ENCODE measurements at regions not wholly inside any gene's neighbourhood (a gene's known extent, or its start where the extent isn't known, plus 50 kb on each side); places are given as distances from the start of the nearest gene placed in this dataset.

DNA sequence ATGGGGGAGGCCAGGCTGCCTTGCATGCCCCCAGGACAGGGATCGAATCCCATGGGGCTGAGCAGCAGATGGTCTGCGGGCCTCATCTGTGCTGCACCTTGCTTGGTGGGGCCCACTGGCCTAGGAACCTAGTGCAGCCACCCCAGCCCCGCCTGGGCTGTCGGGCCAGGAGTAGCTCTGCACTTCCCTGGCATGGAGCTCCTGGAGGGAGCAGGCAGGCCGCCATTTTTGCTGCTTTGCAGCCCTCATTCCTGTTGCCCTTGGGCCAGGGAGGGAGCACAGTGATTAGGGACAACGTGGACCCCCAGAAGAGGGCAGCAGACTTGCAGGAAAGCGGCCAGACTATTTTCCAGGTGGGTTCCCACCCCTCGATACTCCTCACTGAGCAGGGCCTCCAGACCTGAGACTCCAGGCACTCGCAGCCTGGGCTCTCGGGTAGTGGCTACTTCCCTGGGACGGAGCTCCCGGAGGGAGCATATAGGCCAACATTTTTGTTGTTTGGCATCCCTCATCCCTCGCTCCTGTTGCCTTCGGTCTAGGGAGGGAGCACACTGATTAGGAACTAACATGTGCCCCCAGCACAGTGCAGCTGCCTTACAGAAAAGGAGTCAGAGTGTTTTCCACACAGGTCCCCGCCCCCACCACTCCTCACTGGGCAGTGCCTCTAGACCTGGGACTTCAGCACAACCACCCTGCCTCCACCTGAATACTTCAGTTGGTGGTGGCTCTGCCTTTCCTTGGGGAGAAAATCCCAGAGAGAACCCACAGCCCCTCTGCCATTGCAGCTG, 99.5 kb downstream of the MAIP1 start:
- DNase-seq, result no peak

DNA sequence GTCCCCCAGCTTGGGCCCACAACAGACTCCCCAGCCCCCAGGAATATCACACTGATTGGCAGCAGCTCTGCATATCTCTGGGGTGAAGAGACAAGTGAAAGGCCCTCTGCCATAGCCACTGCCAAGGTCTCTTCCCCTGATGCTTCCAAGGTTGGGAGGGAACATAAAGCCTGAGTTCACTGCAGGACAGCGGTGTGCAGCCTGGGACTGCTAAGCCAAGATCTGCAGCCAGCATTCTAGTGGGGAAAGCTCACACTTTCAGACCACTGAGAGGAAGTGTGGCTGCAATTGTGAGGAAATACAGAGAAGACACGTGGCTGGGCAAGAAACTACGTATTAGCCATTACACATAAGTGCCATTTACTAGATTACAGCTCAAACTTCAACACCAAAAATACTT, 100.7 kb downstream of the MAIP1 start:
- no peak for DNase-seq

DNA sequence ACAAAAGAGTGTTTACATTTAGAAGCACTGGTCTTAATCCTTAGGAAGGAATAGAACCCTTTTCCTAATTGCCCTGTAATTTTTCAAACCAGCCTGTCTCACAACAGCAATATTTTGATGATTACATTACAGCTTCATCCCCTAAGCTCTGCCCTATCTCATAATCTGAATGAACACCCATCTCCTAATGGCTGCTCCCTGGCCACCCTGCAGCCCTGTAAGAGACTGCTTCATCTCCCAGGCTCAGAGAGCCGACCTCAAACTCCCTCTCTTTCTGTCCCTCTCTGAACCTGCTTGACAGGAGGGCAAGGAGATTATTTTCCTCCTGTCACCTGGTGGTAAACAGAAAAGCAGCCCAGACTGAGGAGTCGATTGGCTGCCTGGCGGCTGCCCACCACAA, 107.8 kb downstream of the MAIP1 start:
- no peak for DNase-seq

DNA sequence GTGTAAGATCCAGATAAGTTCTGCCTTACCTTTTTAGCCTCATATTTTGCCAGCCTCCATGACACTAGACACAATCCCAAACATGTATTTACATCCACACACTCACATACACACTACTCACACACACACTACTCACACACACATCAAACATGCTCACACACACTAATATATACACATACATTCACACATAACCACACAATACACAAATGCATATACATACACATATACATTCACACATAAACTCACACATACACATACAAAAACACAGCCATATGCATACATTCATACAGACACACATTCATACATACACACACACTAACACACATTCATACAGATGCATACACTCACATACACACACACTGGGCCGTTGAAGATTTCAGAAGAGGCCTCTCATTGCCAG, 109.5 kb downstream of the MAIP1 start:
- no peak for DNase-seq

DNA sequence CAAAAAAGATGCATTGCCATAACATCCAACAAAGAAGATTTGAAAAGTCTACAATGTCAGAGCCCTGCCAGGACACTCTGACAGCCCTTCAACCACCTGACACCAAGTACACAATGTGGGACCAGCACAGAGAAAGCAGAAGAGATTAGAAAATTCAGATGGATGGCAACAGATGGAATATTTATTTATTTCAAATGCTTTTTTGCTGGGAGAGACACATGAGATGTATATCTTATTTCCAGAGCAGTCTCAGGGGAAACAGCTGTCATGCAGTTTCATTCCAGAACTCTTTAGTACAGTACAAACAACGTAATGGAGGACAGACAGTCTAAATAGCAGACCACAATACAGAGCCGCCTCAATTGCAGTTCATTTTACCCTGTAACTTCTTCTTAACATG, 110.1 kb downstream of the MAIP1 start:
- DNase-seq, result no peak

DNA sequence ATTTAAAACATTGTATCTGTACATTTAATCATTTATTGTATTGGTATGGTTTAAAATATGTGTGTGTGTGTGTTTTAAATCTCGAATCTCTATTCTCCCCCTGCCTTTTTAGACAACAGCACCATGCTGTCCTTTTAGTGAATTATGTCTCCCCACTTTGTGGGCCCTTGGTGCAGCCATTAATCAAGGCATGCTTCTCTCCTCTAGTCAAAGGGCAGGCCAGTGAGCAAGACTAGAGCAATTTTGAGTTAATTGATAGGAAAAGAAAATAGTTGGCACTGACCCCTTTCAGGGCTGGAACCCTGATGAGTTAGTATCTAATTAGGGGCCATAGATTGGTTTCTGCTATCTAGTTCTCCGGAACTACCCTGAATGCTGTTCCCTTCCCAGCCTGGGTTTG, 111.0 kb downstream of the MAIP1 start:
- DNase-seq, result no peak

DNA sequence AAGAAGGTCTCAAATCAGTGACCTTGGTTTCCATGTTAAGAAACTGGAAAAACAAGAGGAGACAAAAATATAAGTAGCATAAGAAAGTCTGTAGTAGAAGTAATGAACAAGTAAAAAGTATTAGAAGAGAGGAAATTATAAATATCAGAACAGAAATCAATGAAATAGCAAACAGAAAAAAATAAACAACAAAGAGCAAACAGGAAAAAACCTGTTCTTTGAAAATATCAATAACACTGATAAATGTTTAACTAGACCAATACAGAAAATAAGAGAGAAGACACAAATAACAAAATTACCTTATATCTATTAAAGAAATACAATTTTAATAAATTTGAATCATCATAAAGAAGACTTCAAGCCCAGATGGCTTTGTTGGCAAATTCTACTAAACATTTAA, 113.3 kb downstream of the MAIP1 start:
- no peak for DNase-seq

DNA sequence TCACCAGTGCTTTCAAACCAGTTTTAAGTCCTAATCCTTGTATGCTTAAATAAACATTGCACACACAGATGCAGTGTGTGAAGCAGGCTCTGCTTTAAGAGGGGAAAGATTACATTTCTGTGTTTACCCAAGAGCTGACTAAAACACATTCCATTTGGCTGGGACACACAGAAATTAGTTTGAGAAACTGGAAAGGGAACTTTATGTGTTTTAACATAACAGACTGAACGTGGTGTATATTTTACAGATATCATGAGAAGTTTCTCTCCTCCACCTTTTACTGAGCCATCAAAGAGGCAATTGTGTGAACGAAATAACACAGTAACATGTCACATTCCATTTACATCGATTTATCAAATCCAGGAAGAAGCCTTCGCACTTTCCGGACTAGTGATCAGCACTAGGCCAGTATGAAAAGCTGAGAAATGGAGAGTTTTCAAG, 121.8 kb downstream of the MAIP1 start:
- DNase-seq, result no peak

DNA sequence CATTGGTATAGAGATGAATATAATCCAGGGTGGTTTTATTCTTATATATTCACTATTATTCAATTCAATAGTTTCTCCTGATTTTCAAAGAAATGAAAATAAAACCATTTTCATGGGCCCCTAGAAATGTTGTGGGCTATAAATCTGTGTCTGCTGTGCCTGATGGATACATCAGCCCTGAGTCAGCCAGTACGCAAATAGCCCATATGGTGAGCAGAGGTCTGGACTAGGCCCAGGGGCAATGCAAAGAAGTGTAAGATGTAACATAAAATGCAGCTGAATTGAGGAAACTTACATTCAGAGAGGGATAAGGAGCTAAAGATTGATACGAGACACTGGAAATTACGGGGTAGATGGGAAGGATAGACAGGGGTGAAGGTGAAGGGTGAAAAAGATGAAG, 122.5 kb downstream of the MAIP1 start:
- DNase-seq, result no peak

DNA sequence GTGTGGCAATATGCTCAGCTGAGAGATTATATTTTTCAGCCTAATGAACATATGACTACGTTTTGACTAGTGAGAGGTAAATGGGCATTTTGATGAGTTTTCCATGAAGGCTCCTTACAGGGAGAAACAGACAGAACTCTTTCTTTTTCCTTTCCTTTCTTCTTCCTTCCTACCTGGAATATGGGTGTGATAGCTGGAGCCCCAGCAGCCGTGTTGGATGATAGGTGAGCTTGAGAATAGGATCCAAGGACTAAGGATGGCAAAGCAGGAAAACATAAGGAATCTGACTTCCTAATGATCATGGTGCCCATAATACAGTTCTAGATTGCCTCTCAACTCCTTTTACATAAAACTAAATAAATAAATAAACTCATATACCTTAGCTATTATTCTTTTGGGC, 124.0 kb downstream of the MAIP1 start:
- no peak for DNase-seq

DNA sequence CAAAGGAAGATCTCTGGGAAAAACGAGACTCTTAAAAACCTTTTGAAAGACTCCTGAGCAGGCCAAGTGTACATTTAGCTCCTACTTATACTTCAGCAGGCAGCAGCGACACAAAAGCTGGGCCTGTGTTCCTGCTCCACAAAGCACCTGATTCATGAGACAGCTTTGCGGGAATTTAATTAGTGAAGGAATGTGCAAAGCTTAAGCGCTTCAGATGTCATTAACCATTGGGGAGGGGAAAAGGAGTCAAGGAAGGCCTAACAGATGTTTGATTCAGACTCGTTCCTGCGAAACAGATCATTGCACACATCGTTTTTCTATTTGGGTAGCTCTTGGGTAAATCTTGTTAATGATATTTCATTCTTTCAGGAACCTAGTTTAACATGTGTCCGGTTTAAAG, 125.9 kb downstream of the MAIP1 start:
- DNase-seq, result no peak

DNA sequence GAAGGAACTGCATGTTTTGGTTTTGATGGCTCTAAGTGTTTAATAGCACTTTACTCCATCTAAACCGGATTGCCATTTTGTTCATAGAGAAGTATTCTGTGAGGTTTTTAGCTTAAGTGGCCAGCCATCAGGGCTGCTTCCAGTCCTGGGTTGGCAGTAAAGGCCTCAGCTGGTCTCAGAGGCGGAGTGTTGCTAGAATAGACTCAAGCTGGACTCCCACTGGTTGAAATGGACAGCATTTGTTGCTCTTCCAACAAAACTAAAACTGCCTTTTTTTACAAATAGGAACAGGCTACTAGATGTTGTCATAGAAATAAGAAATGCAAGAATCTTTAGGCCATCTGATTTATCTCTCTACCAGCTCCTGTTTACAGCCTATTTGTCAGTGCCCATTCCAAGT, 126.4 kb downstream of the MAIP1 start:
- DNase-seq, result no peak

DNA sequence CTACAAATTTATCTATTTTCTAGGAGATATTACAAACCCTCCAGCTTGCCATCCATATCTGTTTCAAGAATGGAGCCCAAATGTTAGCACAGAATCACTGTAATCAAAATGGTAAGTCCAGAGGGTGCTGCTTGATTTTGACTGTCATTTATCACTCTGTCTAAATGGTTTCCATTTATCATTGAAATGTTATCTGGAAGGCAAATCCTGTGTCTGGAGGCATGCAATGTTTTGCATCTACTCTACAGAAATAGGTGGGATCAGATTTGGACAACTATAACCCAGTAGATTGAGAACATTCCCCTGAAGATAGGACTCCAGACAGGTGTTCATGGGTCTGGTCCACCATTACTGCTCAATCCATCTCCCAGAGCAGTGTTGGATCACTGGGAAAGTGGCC, 128.7 kb downstream of the MAIP1 start:
- DNase-seq, result no peak

DNA sequence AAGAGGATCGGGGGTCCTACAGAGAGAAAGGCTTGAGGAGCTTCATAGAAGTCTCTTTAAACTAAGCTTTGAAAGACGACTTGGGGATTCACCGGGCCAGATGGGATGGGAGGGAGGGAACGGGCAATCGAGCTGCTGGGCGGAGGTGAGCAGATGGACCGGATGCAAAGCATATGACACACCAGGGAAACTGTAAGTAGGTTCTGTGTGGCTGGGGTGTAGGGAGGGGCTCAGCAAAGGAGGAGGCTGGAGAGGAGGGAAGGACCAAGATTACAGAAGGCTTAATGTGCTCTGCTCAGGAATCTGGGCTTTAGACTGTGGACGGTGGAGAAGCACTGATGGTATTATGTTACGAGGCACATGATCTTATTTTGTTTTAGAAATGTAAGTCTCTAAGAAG, 131.5 kb downstream of the MAIP1 start:
- peak in 3 of 14 donors; percentile 5 to 93 (median 27) for DNase-seq

DNA sequence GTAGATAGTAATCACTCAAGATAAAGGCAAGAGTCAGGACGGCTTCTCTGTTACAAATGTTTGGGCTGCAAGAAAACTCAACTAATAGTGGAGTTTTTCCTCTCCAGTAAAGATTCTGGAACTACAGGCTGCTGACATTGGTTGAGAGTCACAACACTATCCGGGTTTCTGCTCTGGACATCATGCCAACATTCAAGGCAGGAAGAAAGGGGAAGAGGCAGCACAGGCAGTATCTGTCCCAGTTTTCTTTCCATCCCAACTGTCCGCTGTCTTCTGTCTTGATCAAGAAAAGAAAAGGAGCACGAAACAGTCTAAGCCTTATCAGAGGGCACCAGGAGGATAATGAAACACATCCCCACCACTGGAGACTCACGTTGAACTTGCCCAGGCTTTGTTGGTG, 132.1 kb downstream of the MAIP1 start:
- peak in 1 of 14 donors; percentile 56 for DNase-seq

DNA sequence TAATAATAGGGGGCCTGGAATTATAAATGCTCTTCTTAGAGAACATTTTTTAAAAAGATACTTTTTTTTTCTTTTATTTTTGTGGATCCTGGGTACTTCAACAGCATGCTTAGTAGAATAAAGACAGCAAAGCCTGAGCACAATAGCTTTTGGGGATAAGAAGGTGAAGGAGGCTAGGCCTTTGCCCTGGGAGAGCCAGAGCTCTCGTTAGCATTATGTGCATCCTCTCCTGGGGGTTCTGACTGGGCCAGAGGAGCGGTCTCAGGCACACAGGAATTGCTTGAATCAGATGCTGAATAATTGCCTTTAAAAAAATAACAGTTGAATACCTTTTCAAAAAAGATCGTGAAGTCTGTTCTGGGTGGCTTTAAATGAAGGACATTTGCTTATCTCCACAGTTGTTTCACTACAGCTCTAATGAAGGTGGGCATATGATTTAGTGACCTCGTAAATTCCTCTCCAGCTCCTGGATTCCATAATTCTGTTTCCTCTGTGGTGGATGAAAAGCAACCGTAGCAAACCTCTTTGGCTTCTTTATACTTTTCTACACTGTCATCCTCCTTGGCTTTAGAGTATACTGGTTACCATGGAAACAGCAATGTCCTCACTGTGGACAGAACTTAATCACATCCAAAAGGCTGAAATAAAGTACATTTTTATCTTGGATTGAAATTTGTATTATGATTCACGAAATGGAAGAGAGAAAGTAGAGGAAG, 133.8 kb downstream of the MAIP1 start:
- peak in 1 of 14 donors; percentile 35 for DNase-seq

DNA sequence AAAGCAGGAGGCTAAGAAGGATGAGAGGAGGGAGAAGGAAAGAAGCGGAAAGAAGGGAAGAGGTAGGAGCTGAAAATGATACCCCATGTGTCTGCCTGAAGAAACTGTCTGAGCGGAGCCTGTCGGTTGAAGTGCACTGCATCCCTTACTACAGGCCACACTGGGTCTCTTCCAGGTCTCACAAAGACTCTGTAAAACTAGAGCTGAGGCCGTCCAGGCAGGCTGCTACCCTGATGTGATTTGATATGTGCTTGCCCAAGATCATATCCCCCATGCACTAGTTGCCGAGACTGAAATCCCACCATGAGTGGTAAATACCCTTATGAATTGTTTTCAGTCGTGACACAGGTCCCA, 134.4 kb downstream of the MAIP1 start:
- DNase-seq, result peak in 1 of 14 donors; percentile 32

DNA sequence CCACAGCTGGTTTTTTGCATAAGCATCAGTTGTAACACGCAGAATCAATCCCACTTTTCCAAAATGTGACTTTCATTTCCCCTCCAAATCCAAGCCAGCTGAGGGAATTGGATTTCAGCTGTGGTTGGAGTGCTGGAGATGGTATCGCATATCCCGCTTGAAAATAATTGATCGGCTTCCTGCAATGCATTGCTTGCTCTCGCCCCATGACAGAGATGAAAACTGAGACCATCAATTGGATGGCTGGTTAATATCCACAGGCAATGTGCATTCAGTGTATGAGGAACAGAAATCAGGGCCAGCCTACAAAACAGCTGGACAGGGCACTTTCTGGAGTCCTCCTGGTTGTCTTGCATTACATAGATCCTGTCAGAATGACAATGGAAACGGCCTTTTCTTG, 135.3 kb downstream of the MAIP1 start:
- no peak for DNase-seq

DNA sequence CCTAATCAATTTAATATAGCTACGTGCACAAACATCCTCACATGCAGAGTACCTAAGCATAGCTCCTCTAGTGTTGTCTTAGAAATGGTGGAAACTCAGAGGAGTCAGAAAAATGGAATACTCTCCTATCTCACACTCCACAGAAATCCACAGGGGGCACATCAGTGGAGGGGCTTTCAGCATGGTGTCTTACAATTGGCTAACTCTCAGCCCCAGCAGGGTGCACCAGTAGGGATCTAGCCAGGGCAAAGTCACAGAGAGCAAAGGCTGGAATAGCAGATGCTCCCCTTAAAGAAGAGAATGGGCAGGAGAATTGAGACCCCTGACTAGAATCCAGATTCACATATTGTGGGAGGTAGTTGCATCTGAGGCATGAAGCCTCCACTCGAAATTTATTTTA, 135.7 kb downstream of the MAIP1 start:
- no peak for DNase-seq

DNA sequence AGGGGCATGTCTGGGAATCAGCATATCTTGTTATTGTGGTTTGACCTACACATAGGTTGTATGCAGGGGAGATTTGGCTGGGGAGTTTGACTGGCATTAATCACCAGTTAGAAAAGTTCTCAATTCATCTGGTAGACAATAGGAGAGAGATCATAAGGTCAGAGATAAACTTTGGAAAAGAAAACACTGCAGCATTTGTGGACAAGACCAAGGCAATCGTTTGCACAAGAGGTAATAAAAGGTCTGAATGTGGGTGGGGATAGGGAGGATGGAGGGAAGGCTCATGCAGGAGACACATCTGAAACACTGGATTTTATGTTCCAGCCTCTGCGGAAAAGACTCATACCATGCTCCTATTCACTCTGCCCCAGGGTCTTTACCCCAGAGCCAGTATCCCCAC, 136.9 kb downstream of the MAIP1 start:
- no peak for DNase-seq

DNA sequence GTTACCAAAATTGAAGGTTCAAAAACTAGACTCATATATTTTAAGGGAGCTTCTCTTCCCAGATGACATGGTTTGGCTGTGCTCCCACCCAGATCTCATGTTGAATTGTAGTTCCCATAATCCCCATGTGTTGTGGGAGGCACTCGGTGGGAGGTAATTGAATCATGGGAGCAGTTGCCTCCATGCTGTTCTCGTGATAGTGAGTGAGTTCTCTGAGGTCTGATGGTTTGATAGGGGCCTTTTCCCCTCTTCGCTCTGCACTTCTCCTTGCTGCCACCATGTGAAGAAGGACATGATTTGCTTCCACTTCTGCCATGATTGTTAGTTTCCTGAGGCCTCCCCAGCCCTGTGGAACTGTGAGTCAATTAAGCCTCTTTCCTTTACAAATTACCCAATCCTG, 140.1 kb downstream of the MAIP1 start:
- no peak for DNase-seq

DNA sequence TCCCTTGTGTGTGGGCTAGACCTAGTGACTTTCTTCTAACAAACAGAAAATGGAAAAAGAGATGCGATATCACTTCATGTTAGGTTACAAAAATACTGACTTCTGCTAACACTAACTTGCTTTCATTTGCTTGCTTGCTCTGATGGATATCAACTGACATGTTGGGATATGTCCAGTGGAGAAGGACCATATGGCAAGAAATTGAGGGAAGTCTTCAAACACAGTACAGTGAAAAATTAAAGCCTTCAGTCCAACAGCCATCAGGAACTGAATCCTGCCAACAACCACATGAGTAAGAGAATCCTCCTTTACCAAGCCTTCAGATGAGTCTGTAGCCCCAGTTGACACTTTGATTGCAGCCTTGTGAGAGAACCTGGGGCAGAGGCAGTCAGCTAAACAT, 143.9 kb downstream of the MAIP1 start:
- peak in 1 of 14 donors; percentile 95 for DNase-seq

DNA sequence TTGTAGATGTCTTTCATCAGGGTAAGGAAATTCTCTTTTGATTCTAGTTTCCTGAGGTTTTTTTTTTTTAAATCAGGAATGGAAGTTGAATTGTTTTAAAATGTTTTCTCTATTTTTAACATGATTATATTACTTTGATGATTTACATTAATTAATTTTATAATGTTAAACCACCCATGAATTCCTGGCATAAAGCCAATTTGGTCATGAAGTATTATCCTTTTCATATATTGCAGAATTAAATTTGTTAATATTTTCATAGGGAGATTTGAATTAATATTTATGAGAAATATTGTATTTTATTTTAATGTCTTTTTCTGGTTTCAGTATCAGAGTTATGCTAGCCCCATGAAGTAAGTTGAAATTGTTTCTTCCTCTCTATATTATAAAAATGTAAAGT, 144.6 kb downstream of the MAIP1 start:
- no peak for DNase-seq

DNA sequence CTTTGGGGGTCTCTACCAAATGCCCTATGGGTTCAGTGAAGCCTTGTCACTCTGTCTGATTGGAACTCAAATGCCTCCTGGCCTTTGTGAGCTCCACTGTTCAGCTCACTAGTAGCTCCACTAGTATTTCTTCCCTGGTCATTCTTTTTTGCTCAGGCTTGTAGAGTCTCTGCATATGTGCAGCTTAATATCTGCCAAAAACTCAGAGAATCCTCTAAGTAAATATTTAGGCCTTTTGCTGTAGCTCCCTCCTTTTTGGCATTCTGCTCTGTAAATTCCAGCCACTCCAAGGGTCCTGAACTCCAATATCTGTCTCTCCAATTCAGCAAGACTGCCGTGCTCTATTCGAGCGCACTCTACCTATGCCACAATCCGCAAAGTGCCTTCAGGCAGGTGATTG, 146.5 kb downstream of the MAIP1 start:
- DNase-seq, result no peak
